DMS153 treated with DMSO at 0.1 percent for 48 hours (cell line): ENCODE measurements at regions not wholly inside any gene's neighbourhood (a gene's known extent, or its start where the extent isn't known, plus 50 kb on each side); places are given as distances from the start of the nearest gene placed in this dataset.

Experiments used
- DNase-seq: peaks from one replicate; lab custom pipeline; 2025; ENCODE audit not compliant: unreplicated experiment; lab: John Stamatoyannopoulos, UW

DNA sequence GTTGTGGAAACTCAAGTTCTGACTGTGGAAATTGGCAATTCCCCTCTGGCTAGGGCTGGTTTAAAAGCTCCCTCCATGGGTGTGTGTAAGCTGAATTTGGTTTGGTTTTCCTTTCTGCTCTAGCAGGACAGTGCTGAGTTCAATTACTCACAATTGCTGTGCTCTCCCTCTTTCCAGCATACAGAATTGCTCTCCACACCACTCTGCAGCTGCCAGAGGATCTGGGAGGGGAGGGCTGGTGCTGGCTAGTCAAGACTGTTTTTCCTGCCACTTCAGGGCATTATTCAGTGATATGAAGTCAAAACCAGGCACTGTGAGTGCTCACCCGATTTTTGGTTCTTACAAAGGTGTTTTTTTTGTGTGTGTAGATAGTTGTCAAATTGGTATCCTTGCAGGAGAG, 336.9 kb upstream of the SLC24A2 start:
- DNase-seq: peak; percentile 44

- no peak for DNase-seq
Observed at GRCh38 chr9:20119566-20119965, 330.7 kb upstream of the SLC24A2 start.

DNA sequence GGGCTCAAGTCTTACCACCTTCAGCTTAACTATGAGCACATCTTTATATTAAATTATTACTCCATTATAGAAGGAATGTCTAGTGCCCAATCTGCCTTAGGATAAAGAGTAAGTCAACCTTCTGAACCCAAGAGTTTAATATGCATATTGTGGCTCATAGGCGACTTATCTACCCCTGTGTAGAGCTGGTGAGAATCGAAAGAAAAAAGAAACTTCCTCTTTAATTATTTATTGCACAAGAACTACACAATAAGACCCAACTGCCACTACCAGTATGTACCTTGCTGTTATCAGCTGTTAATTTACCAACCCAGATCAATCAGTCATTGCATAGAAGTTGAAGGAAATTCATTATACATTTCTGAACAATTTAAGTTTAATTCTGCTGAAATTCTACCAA, 329.1 kb upstream of the SLC24A2 start:
- no peak for DNase-seq

GRCh38 chr9:20117482-20117881, 328.6 kb upstream of the SLC24A2 start:
- DNase-seq: no peak

- DNase-seq: no peak
Observed at GRCh38 chr9:20114974-20115373, 326.1 kb upstream of the SLC24A2 start.

- no peak for DNase-seq
Observed at GRCh38 chr9:20112205-20112783, 323.5 kb upstream of the SLC24A2 start.

GRCh38 chr9:20111173-20111843, 322.5 kb upstream of the SLC24A2 start:
- no peak for DNase-seq

DNA sequence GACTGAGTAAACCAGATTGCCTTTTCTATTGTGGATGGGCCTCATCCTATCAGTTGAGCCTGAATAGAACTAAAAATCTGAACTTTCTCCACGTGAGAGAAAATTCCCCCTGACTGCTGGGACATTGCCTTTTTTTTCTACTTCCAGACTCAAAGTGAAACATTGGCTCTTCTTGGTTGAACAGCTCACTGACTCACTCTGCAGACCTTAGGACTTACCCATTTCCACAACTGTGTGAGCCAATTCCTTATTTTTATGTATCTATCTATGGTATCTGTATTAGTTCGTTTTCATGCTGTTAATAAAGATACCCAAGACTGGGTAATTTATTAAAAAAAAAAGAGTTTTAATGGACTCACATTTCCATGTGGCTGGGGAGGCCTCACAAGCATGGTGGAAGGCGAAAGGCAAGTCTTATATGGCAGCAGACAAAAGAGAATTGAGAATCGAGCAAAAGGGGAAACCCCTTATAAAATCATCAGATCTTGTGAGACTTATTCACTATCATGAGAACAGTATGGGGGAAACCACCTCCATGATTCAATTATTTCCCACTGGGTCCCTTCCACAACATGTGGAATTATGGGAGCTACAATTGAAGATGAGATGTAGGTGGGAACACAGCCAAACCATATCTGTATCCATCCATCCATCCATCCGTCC, 306.7 kb upstream of the SLC24A2 start:
- no peak for DNase-seq

- DNase-seq: no peak
Observed at GRCh38 chr9:20092561-20092960, 303.7 kb upstream of the SLC24A2 start.

DNA sequence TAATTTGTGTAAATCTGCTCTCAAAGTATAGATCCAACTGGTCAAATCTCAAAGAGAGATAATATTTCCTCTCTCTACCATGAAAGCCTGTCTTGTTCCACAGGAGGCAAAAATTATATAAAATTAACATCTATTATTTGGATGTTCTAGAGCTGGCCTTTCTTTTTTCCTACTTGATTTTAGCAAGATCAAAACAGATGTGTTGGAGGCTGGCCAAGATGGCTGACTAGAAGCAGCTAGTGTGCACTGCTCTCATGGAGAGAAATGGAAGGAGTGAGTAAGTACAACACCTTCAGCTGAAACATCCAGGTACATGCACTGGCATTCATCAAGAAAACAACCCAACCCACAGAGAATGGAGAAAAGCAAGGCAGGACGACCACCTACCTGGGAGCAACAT, 298.6 kb upstream of the SLC24A2 start:
- DNase-seq: no peak

GRCh38 chr9:20085842-20086241, 297.0 kb upstream of the SLC24A2 start:
- DNase-seq: no peak

- DNase-seq: no peak
Observed at GRCh38 chr9:20084125-20084524, 295.3 kb upstream of the SLC24A2 start.

DNA sequence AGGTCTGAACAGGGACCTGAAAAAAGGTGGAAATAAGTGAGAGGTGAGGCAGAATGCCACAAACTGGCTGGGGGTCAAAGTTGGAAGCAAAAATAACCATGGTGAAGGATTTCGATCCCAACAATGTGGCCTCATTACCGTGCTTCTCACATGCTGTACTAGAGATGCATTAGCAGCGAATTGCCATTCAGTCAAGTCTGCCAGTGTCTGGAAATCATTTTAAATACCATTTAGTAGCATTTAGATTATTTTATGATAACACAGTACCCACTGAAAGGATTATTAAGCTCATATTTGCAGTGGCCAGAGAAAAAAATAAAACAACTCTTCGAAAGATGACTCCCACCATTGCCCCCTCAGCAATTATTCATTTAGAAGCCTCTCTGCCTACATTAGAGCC, 294.6 kb upstream of the SLC24A2 start:
- DNase-seq: no peak

- no peak for DNase-seq
Observed at GRCh38 chr9:20082831-20083230, 294.0 kb upstream of the SLC24A2 start.

GRCh38 chr9:20082406-20082805, 293.6 kb upstream of the SLC24A2 start:
- no peak for DNase-seq

DNA sequence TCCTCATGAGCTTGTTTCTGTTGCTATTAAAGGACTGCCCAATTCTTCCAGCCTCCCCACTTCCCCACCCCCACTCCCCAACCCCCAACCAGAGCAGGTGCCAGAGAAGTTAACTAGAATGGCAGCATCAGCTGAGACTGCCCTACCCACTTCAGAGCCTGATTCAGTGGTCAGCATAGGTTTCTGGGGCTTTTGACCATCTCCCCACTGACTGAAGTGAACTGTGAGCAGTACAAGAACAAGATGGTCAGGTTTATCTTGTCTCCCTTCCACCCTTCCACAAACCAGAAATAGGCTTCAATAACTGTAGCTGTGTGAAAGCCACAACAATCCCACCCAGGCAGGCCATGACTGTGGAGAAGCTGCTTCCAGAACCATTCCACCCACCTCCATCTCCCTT, 289.4 kb upstream of the SLC24A2 start:
- no peak for DNase-seq

- DNase-seq: no peak
Observed at GRCh38 chr9:20074291-20074690, 285.5 kb upstream of the SLC24A2 start.

DNA sequence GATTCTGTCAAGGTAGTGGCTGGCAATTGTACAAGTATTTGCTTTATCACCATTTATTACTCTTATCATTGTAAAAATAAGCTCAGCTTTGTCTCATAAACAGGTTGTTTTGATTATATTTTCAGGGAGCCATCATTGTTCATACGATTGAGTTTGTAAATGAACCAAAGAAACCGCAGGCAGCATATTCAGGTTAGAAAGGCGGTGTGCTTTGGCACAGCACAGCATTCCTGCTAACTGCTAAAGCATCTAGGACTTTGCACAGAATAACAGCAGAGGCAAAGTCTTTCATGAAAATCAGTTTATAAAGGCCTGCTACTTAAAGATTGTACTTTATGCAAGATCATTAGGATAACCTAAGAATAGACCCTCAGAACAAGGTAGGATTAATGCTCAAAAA, 281.5 kb upstream of the SLC24A2 start:
- DNase-seq: no peak

DNA sequence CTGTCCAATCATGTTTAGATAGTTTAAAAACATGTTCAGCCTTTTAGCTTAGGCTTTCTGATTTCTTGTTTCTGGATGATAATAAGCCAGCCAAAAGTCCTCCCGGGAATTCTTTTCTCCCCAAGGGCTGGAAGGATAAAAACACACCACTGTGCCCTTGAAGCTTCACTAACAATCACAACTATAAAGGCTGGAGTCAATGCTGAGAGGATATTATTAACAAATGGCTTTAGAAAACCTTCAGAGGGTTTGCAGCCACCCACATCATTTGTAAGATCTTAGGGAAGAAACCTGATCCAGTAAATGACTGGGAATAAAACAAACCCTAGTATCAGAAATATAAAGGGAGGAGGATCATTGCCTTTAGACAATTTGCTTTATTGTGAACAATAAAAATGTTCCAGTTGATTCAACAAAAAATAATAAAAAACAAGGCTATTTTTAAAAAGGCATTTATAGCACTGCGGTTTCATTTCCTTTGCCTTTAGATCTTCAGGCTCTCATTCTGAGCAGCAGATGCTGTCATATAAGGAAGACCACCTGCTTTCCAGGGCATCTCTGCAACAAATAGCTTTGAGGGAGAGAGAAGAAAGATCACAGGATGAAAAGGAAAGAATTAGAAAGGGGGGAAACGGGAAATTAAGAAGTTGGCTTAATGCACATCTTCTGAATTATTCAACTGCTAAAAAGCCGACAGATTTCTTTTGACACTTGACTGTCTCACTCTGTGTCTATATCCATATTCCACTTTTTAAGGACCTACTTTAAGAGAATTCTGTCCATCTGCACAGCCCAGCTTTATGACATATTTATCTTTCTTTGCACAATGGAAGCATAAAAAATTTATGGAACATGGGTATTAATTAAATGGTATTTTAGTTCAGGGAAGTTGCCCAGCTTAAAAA, 277.2 kb upstream of the SLC24A2 start:
- peak; percentile 44 for DNase-seq

- no peak for DNase-seq
Observed at GRCh38 chr9:20065046-20065445, 276.2 kb upstream of the SLC24A2 start.

- DNase-seq: no peak
Observed at GRCh38 chr9:20054734-20055133, 265.9 kb upstream of the SLC24A2 start.

GRCh38 chr9:20048985-20049384, 260.1 kb upstream of the SLC24A2 start:
- DNase-seq: no peak
